ENCODE measurements at regions not wholly inside any gene's neighbourhood (a gene's known extent, or its start where the extent isn't known, plus 50 kb on each side); places are given as distances from the start of the nearest gene placed in this dataset.

GRCh38 chr15:70510433-70510832 is 252.9 kb downstream of the UACA start:
- Histone ChIP-seq H4K20me1 (ENCODE audit: low read depth) (no peaks in the 10 kb centered on the region), H3K4me2 (no peak overlapping the region), H3K27me3 (no peaks in the 10 kb centered on the region), H3K27ac (no peak overlapping the region), H3K36me3 (no peaks in the 10 kb centered on the region), H3K4me1 (no peaks in the 10 kb centered on the region), H2AFZ (replicated peaks) (no peak overlapping the region), H3K4me3 (no peak overlapping the region), H3K79me2 (ENCODE audit: low read depth) (no peaks in the 10 kb centered on the region), H3F3A (ENCODE audit: low read depth) (no peaks in the 10 kb centered on the region), H3K9me3 (ENCODE audit: low read depth) (no peaks in the 10 kb centered on the region), H3K9ac (no peak overlapping the region)
- H3K9me3 Mint-ChIP-seq: peaks cover 28% of the 10 kb centered on the region
- H3K27me3 Mint-ChIP-seq (ENCODE audit: insufficient read depth, low read depth): peaks cover 11% of the 10 kb centered on the region
- no peak overlapping the region for H3K27ac Mint-ChIP-seq
- H3K4me1 Mint-ChIP-seq: peaks cover 19% of the 10 kb centered on the region
- no peak for TF ChIP-seq EZH2phosphoT487 (IDR thresholded peaks at IDR 0.05)
- H3K36me3 Mint-ChIP-seq: peaks cover 2% of the 10 kb centered on the region
- H3K4me3 Mint-ChIP-seq: no peak overlapping the region
- no peak for DNase-seq (ENCODE audit: low spot score)

- Histone ChIP-seq H3K27me3 (no peaks in the 10 kb centered on the region), H4K20me1 (ENCODE audit: low read depth) (no peaks in the 10 kb centered on the region), H3K27ac (no peak overlapping the region), H3K9ac (no peak overlapping the region), H3K4me2 (no peak overlapping the region), H2AFZ (replicated peaks) (no peak overlapping the region), H3F3A (ENCODE audit: low read depth) (no peaks in the 10 kb centered on the region), H3K36me3 (no peaks in the 10 kb centered on the region), H3K4me1 (peaks cover 4% of the 10 kb centered on the region), H3K4me3 (no peak overlapping the region), H3K9me3 (ENCODE audit: low read depth) (no peaks in the 10 kb centered on the region), H3K79me2 (ENCODE audit: low read depth) (no peaks in the 10 kb centered on the region)
- Mint-ChIP-seq H3K9me3 (peaks cover 28% of the 10 kb centered on the region), H3K27ac (no peak overlapping the region), H3K27me3 (ENCODE audit: insufficient read depth, low read depth) (peaks cover 14% of the 10 kb centered on the region), H3K4me1 (peaks cover 25% of the 10 kb centered on the region), H3K36me3 (peaks cover 2% of the 10 kb centered on the region), H3K4me3 (no peak overlapping the region)
- TF ChIP-seq CTCF (IDR thresholded peaks at IDR 0.05) (no peak), EZH2phosphoT487 (IDR thresholded peaks at IDR 0.05) (no peak), EZH2 (IDR thresholded peaks at IDR 0.05) (no peak)
- no peak for DNase-seq (ENCODE audit: low spot score)
These were observed 253.6 kb downstream of the UACA start for GRCh38 chr15:70509731-70510143.

- Histone ChIP-seq H2AFZ (replicated peaks) (no peak overlapping the region), H3K36me3 (no peaks in the 10 kb centered on the region), H3K9ac (no peak overlapping the region), H3K4me2 (no peak overlapping the region), H3K4me1 (peaks cover 9% of the 10 kb centered on the region), H3K27ac (no peak overlapping the region), H3K79me2 (ENCODE audit: low read depth) (no peaks in the 10 kb centered on the region), H3F3A (ENCODE audit: low read depth) (no peaks in the 10 kb centered on the region), H4K20me1 (ENCODE audit: low read depth) (no peaks in the 10 kb centered on the region), H3K9me3 (ENCODE audit: low read depth) (no peaks in the 10 kb centered on the region), H3K27me3 (no peaks in the 10 kb centered on the region), H3K4me3 (no peak overlapping the region)
- TF ChIP-seq EZH2 (IDR thresholded peaks at IDR 0.05) (no peak), EZH2phosphoT487 (IDR thresholded peaks at IDR 0.05) (no peak), CTCF (IDR thresholded peaks at IDR 0.05) (no peak)
- Mint-ChIP-seq H3K4me3 (no peak overlapping the region), H3K36me3 (peaks cover 2% of the 10 kb centered on the region), H3K27ac (no peak overlapping the region), H3K27me3 (ENCODE audit: insufficient read depth, low read depth) (peaks cover 14% of the 10 kb centered on the region), H3K4me1 (peaks cover 29% of the 10 kb centered on the region), H3K9me3 (peaks cover 28% of the 10 kb centered on the region)
- no peak for DNase-seq (ENCODE audit: low spot score)
These were observed 254.1 kb downstream of the UACA start for GRCh38 chr15:70509282-70509662.

GRCh38 chr15:70508561-70509281 is 254.6 kb downstream of the UACA start:
- Histone ChIP-seq H4K20me1 (ENCODE audit: low read depth) (no peaks in the 10 kb centered on the region), H3K9me3 (ENCODE audit: low read depth) (no peaks in the 10 kb centered on the region), H3K27me3 (no peaks in the 10 kb centered on the region), H2AFZ (replicated peaks) (no peak overlapping the region), H3K79me2 (ENCODE audit: low read depth) (no peaks in the 10 kb centered on the region), H3K4me2 (no peak overlapping the region), H3K36me3 (no peaks in the 10 kb centered on the region), H3K4me3 (no peak overlapping the region), H3K4me1 (peaks cover 13% of the 10 kb centered on the region), H3K9ac (no peak overlapping the region), H3F3A (ENCODE audit: low read depth) (no peaks in the 10 kb centered on the region), H3K27ac (no peak overlapping the region)
- peaks cover 14% of the 10 kb centered on the region for H3K27me3 Mint-ChIP-seq (ENCODE audit: insufficient read depth, low read depth)
- no peak overlapping the region for H3K4me3 Mint-ChIP-seq
- peaks cover 28% of the 10 kb centered on the region for H3K9me3 Mint-ChIP-seq
- peaks cover 30% of the 10 kb centered on the region for H3K4me1 Mint-ChIP-seq
- TF ChIP-seq EZH2phosphoT487 (IDR thresholded peaks at IDR 0.05): no peak
- TF ChIP-seq CTCF (IDR thresholded peaks at IDR 0.05): peak; percentile 37
- peaks cover 2% of the 10 kb centered on the region for H3K36me3 Mint-ChIP-seq
- peak; percentile 23 for DNase-seq (ENCODE audit: low spot score)
- H3K27ac Mint-ChIP-seq: peak overlapping the region; percentile 18
